ENCODE measurements at regions not wholly inside any gene's neighbourhood (a gene's known extent, or its start where the extent isn't known, plus 50 kb on each side); places are given as distances from the start of the nearest gene placed in this dataset.
"Not testable (repeated sequence)": the region's sequence is repeated elsewhere in the genome, so short reads cannot be mapped to it uniquely, and the experiment has no call there.

DNA sequence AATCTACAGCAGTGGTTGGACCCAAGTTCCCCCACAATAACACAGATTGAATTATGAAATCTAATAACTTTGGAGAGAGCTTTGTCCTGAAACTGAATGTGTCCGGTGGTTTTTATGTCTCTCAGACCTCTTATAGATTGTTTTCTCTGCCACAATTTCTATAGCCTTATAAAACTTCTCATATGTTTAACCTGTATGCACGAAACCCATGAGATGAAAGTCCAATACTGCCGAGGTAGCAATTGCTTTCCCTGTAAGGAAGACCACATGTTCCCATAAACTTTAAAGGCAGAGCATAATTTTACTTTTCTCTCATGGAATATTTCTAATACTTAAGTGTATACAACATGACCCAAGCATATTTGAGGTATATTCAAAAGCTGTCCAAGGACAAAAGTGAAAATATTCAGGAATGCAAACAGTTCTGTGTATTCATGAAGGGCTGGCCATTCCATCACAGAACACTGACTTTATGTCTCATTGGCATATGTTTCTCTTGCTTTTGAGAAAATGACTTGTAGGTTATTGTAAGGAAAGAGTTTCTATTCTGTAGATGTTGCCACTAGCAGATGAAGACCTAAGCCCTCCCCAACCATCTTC, 94.4 kb upstream of the TLE4 start:
- WGBS (ENCODE audit: insufficient coverage) = no CpG with 5 or more reads among the region's 3 CpGs
- H3K27ac ChIP-seq (ENCODE audit: low read length) = no peak overlapping the region

DNA sequence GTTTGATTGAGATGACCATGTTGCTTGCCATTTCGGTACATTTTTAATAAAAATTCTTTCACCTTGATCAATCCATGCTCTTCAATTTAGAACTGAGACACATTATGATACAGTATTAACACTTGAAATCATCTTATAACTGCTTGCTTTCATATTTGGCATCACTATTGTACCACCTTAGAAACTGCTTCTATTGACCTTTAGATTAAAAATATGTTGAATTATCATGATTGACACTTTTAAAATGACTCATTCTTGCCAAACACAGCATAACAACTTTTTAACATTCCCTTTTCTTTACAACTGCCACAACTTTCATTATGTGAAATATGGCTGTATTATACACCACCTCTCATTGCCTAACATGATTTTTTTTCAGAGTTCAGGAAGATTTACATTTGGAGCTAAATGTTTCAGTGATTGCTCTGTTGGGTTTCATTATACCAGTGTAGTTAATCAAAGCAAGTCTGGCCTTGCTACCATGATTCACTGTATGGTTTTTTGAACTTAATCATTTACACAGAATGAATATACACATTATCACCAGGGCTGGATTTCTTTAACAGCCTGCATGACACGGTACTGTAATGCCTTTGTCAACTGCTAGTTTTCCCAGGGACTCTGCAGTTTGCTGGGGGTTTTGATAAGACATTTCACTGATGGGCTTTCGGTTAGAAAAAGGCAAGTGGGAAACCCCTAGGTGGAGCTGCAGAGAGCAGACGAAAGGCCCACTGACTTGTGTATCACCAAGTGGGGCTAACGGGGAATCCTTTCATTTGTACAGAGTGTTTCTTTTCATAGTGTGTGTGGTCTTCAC, 93.6 kb upstream of the TLE4 start:
- DNase-seq = no peak

More for the DNA sequence above, 94.4 kb upstream of the TLE4 start:
- H3K4me1 ChIP-seq (ENCODE audit: control insufficient read depth, insufficient read depth, low read length) = no peaks in the 10 kb centered on the region
- no peak overlapping the region for H3K4me3 ChIP-seq (ENCODE audit: low read length)
- H3K36me3 ChIP-seq (ENCODE audit: control insufficient read depth, insufficient read depth, low read length) = no peaks in the 10 kb centered on the region
- no peaks in the 10 kb centered on the region for H3K9me3 ChIP-seq (replicated peaks; ENCODE audit: control insufficient read depth, low read depth, low read length)
- no peaks in the 10 kb centered on the region for H3K27me3 ChIP-seq (ENCODE audit: control insufficient read depth, insufficient read depth, low read length)
- DNase-seq = no peak

DNA sequence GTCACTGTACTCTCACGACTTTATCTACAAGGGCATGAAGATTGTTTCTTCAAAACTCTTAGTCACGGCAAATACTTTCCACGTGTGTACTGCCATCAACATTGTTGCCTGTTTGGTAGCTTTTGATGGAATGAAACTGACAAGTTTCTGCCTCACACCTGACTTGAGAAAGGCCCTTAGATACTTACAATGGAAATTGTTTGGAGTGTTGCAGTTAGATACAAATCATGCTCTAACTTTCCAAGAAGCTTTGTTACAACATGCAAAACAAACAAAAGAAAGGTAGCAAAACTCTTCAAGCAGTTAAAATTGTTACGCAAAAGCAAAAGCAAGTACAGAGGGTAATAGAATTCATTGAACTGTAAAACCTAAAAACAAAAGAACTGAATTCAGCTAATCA, 91.1 kb upstream of the TLE4 start:
- no peaks in the 10 kb centered on the region for H3K27me3 ChIP-seq (ENCODE audit: control insufficient read depth, insufficient read depth, low read length)
- no peaks in the 10 kb centered on the region for H3K9me3 ChIP-seq (replicated peaks; ENCODE audit: control insufficient read depth, low read depth, low read length)
- no peaks in the 10 kb centered on the region for H3K4me1 ChIP-seq (ENCODE audit: control insufficient read depth, insufficient read depth, low read length)
- WGBS (ENCODE audit: insufficient coverage) = no CpG with 5 or more reads among the region's 4 CpGs
- H3K4me3 ChIP-seq (ENCODE audit: low read length) = no peak overlapping the region
- no peak for DNase-seq
- H3K36me3 ChIP-seq (ENCODE audit: control insufficient read depth, insufficient read depth, low read length) = no peaks in the 10 kb centered on the region
- H3K27ac ChIP-seq (ENCODE audit: low read length) = no peak overlapping the region

More for the DNA sequence above, 93.6 kb upstream of the TLE4 start:
- H3K27me3 ChIP-seq (ENCODE audit: control insufficient read depth, insufficient read depth, low read length) = no peaks in the 10 kb centered on the region
- H3K9me3 ChIP-seq (replicated peaks; ENCODE audit: control insufficient read depth, low read depth, low read length) = no peaks in the 10 kb centered on the region
- H3K4me1 ChIP-seq (ENCODE audit: control insufficient read depth, insufficient read depth, low read length) = no peaks in the 10 kb centered on the region
- WGBS (ENCODE audit: insufficient coverage) = 100% methylated on average over 1 of the region's 5 CpGs
- H3K4me3 ChIP-seq (ENCODE audit: low read length) = no peak overlapping the region
- H3K36me3 ChIP-seq (ENCODE audit: control insufficient read depth, insufficient read depth, low read length) = no peaks in the 10 kb centered on the region
- H3K27ac ChIP-seq (ENCODE audit: low read length) = no peak overlapping the region

- WGBS (ENCODE audit: insufficient coverage) = 50% methylated on average over 2 of the region's 5 CpGs
- peak; percentile 6 for DNase-seq
- H3K36me3 ChIP-seq (ENCODE audit: control insufficient read depth, insufficient read depth, low read length) = no peaks in the 10 kb centered on the region
- no peaks in the 10 kb centered on the region for H3K27me3 ChIP-seq (ENCODE audit: control insufficient read depth, insufficient read depth, low read length)
- H3K4me1 ChIP-seq (ENCODE audit: control insufficient read depth, insufficient read depth, low read length) = no peaks in the 10 kb centered on the region
- H3K27ac ChIP-seq (ENCODE audit: low read length) = no peak overlapping the region
- no peak overlapping the region for H3K4me3 ChIP-seq (ENCODE audit: low read length)
- no peaks in the 10 kb centered on the region for H3K9me3 ChIP-seq (replicated peaks; ENCODE audit: control insufficient read depth, low read depth, low read length)
These were observed 89.8 kb upstream of the TLE4 start for GRCh38 chr9:79481846-79482477.

GRCh38 chr9:79485258-79485657, 86.5 kb upstream of the TLE4 start:
- Histone ChIP-seq H3K9me3 (replicated peaks; ENCODE audit: control insufficient read depth, low read depth, low read length) (no peaks in the 10 kb centered on the region), H3K36me3 (ENCODE audit: control insufficient read depth, insufficient read depth, low read length) (no peaks in the 10 kb centered on the region), H3K27me3 (ENCODE audit: control insufficient read depth, insufficient read depth, low read length) (no peaks in the 10 kb centered on the region), H3K4me3 (ENCODE audit: low read length) (no peak overlapping the region), H3K4me1 (ENCODE audit: control insufficient read depth, insufficient read depth, low read length) (peaks cover 3% of the 10 kb centered on the region), H3K27ac (ENCODE audit: low read length) (no peak overlapping the region)
- DNase-seq = no peak
- WGBS (ENCODE audit: insufficient coverage) = no CpG with 5 or more reads among the region's 3 CpGs

DNA sequence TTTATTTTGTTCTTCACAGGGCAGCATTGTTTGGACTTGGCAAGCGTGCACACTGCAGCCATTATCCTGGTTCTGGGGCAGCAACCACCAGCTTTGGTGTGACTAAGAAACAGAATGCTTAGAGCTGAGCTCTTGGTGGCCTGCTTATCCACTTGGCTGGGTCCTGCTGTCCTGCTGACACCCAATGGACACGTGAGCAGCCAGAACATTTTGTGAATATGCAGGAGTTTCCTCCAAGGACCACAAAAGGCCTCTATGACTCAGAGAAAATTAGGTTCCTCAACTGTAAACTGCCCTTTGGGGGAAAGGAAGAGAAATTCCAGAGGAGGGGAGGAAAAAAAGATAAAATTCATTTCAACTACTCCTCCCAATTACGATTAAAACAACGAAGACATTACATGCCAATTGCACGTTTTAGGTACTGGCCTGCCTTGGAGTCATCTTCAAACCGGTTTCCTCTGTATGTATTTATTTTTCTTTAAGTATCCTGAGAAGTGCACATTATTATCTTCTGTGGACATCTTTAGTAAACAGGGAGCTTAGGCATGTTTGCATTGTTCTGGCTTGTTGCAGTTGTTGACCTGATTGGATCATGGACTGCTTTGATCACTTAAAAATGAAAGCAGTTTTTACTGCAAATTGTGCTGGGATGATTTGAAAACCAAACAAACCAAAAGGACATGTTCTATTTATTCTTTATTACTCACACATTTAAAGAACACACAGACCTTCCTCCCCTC, 82.3 kb upstream of the TLE4 start:
- Histone ChIP-seq H3K9me3 (replicated peaks; ENCODE audit: control insufficient read depth, low read depth, low read length) (no peaks in the 10 kb centered on the region), H3K4me3 (ENCODE audit: low read length) (no peak overlapping the region), H3K27me3 (ENCODE audit: control insufficient read depth, insufficient read depth, low read length) (no peaks in the 10 kb centered on the region), H3K4me1 (ENCODE audit: control insufficient read depth, insufficient read depth, low read length) (peaks cover 3% of the 10 kb centered on the region), H3K36me3 (ENCODE audit: control insufficient read depth, insufficient read depth, low read length) (no peaks in the 10 kb centered on the region), H3K27ac (ENCODE audit: low read length) (no peak overlapping the region)
- 75% methylated on average over 1 of the region's 6 CpGs for WGBS (ENCODE audit: insufficient coverage)
- DNase-seq = peak; percentile 30

DNA sequence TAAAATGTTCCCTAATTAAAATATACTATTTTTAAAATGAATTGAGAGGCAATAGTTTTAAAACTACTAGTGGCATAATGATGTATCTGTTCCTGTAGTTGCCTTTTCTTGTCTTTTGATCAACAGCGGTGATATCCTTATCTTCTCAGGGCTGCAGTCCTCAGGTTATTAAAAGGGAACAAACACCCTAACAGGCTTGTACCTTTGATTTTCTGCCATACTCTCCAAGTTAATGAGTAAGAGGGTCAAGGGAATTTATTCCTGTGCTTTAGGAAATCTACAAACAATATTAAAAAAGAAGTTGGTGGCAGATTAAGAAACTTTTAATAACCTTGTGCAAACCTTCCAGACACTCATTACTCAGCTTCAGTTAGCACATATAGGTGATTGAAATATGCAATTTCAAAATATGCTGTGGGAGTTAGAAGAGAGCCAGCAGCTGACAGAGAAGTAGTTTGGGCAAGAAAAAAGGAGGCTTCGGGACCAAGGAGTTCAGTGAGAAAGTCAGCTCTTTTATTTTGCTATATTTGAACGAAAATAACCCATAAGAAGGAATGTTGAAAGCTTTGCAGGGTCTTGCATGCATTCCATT, 81.0 kb upstream of the TLE4 start:
- Histone ChIP-seq H3K27me3 (ENCODE audit: control insufficient read depth, insufficient read depth, low read length) (no peaks in the 10 kb centered on the region), H3K4me1 (ENCODE audit: control insufficient read depth, insufficient read depth, low read length) (peaks cover 3% of the 10 kb centered on the region), H3K9me3 (replicated peaks; ENCODE audit: control insufficient read depth, low read depth, low read length) (no peaks in the 10 kb centered on the region), H3K36me3 (ENCODE audit: control insufficient read depth, insufficient read depth, low read length) (no peaks in the 10 kb centered on the region), H3K4me3 (ENCODE audit: low read length) (no peak overlapping the region), H3K27ac (ENCODE audit: low read length) (no peak overlapping the region)
- DNase-seq = no peak
- WGBS (ENCODE audit: insufficient coverage) = 60% methylated on average over 1 of the region's 3 CpGs

DNA sequence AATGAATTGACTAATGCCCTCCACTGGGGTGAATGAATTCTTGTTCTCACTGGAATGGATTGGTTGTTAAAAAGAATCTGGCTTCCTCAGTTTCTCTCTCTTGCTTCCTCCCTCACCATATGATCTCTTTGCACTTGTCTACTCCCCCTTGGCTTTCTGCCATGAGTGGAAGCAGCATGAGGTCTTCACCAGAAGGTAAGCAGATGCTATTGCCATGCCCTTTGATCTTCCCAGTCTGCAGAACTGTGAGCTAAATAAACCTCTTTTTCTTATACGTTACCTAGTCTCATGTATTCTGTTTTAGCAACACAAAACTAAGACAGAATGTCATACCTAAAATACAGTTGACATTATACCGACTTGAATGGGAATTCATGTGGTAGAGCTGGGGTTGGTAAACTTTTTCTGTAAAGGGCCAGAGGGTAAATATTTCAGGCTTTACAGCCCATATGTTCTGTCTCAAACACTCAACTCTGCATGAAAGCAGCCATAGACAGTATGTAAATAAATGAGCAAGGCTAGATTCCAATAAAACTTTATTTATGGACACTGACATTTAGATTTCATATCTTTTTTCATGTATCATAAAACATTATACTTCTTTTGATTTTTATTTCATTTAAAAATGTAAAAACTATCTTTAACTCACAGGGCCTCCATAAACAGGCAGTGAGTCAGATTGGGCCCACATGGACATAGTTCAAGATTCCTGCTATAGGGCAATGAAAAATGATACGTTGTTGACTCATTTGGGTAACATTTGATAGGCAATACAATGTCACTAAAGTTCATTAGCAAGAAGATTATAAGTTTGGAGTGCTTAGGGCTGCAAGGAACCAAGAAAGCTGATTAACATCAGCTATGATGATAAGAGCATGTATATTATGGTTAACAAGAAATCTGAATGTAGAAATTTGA, 79.4 kb upstream of the TLE4 start:
- Histone ChIP-seq H3K4me1 (ENCODE audit: control insufficient read depth, insufficient read depth, low read length) (peaks cover 3% of the 10 kb centered on the region), H3K27ac (ENCODE audit: low read length) (no peak overlapping the region), H3K36me3 (ENCODE audit: control insufficient read depth, insufficient read depth, low read length) (no peaks in the 10 kb centered on the region), H3K4me3 (ENCODE audit: low read length) (no peak overlapping the region), H3K9me3 (replicated peaks; ENCODE audit: control insufficient read depth, low read depth, low read length) (no peaks in the 10 kb centered on the region), H3K27me3 (ENCODE audit: control insufficient read depth, insufficient read depth, low read length) (no peaks in the 10 kb centered on the region)
- no peak for DNase-seq
- 75% methylated on average over 1 of the region's 3 CpGs for WGBS (ENCODE audit: insufficient coverage)

DNA sequence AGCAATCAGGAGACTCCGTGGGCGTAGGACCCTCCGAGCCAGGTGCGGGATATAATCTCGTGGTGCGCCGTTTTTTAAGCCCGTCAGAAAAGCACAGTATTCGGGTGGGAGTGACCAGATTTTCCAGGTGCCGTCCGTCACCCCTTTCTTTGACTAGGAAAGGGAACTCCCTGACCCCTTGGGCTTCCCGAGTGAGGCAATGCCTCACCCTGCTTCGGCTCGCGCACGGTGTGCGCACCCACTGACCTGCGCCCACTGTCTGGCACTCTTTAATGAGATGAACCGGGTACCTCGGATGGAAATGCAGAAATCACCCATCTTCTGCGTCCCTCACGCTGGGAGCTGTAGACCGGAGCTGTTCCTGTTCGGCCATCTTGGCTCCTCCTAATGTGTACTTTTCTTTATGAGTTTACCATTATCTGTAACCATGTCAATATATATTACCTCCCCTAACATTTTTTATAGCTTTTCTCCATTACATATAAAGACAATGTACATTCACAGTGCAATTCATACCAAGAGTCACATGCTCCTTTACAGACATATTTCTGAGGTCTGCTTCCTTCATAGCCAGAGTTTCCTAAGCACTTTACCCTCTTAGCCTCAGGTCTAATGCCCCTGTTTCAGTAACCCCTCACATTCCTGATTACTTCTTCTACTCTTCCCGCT, 71.4 kb upstream of the TLE4 start:
- not testable (repeated sequence) for H3K9me3 ChIP-seq (replicated peaks; ENCODE audit: control insufficient read depth, low read depth, low read length); H3K36me3 ChIP-seq (ENCODE audit: control insufficient read depth, insufficient read depth, low read length); H3K27ac ChIP-seq (ENCODE audit: low read length); H3K4me1 ChIP-seq (ENCODE audit: control insufficient read depth, insufficient read depth, low read length); DNase-seq; H3K4me3 ChIP-seq (ENCODE audit: low read length); H3K27me3 ChIP-seq (ENCODE audit: control insufficient read depth, insufficient read depth, low read length)
- WGBS (ENCODE audit: insufficient coverage) = 97% methylated on average over 14 of the region's 25 CpGs

Measured in muscle of leg (tissue), 3 donors.